ENCODE measurements at regions not wholly inside any gene's neighbourhood (a gene's known extent, or its start where the extent isn't known, plus 50 kb on each side); places are given as distances from the start of the nearest gene placed in this dataset.

DNA sequence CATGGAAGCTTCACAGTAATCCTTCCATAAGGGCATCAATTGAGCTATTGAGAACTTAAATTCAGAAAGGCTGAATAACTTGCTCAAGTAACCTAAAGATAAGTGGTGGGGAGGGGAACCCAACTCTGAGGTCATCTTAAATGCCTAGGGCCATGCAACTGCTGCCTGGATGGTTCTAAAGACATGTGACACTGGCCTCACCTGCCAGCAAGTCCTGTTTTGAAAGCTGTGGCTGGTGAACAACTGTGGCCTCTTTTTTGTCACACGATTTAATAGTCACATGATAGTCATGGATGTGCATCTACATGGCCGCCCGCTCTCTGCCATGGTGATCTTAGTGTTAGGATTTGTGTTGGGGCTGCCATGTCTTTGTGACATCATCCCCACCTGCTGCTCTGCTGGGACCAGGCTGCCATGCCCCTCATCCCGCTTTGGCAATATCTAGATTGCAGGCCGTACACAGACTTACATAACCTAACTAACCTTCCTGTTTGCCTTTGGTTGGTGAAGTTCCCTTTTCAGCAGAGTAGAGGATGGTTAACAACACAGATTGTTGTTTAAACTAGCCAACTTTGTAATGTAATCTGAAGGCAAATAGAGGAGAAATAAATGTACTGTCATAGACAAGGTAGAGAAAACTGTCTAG, 177.9 kb upstream of the SH3BP4 start:
- in situ Hi-C loops (cut with MboI; ENCODE audit: low pct_unique_long_range_greater_than_20kb, low sequenced_read_pairs) = no loop called here
- no peak for DNase-seq

DNA sequence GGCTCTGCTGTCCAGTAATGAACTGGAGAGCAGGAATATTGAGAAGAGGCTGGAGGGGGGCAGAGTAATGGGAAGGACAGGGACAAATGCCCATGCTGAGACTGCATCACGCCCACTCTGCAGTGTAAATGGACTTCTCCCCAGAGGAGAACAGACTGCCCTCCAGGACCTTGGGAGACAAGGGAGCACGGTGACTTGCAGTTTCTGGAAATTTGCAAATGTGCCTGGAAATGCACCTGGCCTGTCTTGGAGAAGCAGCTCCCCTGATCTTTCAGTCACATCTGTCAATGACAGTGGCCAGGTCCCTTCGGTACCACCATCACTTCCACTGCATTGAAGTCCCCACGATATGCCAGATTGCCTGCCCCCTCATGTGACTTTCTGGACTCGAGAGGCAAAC, 178.7 kb upstream of the SH3BP4 start:
- DNase-seq = no peak
- in situ Hi-C loops (cut with MboI; ENCODE audit: low pct_unique_long_range_greater_than_20kb, low sequenced_read_pairs) = no loop called here

DNA sequence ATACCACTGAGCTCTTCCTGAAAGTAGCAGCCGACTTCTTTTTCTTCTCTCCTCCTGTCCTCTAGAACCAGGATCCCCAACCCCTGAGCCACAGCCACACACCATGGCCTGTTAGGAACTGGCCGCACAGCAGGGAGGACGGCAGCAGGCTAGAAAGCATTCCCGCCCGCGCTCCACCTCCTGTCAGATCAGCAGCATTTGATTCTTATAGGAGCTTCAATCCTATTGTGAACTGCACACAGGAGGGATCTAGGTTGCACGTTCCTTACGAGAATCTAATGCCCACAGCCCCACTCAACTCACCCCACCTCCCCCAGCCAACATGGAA, 179.1 kb upstream of the SH3BP4 start:
- no peak for DNase-seq
- in situ Hi-C loops (cut with MboI; ENCODE audit: low pct_unique_long_range_greater_than_20kb, low sequenced_read_pairs) = no loop called here

DNA sequence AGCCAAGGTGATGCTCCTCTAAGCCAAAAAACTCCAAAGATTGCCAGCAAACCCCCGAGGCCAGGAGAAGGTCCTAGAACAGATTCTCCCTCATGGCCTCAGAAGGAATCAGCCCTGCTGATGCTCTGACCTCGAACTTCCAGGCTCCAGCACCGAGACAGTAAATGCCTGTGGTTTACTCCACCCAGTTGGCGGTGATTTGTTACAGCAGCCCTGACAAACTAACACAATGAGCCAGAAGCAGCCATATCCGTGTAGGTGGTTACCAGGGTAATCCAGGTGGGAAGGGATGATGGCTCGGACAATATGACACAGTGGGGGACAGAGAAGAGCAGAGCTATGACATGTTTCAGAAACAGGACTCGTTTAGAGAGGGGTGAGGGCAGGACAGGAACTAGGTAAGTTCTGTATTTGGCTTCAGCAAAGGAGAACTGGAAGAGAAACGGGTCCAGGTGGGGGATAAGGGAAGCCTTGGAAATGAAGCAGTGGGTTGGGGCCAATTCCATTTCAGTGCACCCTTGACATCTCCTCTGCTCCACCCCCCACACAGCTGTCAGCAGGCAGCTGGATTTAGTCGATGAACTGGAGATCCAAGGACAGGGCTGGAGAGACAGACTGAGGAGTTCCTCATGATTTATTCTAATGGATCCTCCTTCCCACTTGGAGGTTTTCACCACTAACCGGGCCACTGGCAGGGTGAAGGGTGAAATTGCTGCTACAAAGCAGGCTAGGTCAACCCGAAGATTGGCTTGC, 179.7 kb upstream of the SH3BP4 start:
- no peak for DNase-seq
- in situ Hi-C loops (cut with MboI; ENCODE audit: low pct_unique_long_range_greater_than_20kb, low sequenced_read_pairs) = no loop called here

DNA sequence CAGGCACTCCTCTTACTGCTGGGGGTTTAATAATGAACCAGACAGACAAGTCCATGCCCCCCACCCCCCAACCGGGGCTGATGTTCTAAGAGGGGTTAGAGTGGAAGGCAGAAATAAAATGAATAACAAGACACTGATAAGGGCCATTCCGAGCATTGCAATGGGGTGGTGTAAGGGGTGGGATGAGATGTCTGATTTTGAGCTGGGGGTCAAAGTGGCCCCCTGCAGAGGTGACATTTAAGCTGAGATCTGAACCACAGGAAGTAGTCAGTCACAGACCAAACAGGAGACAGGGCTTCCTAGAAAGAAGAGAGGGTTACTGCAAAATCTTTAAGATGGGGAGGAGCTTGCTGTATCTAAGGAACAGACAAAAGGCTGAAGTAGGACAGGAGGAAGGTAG, 180.6 kb upstream of the SH3BP4 start:
- in situ Hi-C loops (cut with MboI; ENCODE audit: low pct_unique_long_range_greater_than_20kb, low sequenced_read_pairs) = no loop called here
- no peak for DNase-seq

DNA sequence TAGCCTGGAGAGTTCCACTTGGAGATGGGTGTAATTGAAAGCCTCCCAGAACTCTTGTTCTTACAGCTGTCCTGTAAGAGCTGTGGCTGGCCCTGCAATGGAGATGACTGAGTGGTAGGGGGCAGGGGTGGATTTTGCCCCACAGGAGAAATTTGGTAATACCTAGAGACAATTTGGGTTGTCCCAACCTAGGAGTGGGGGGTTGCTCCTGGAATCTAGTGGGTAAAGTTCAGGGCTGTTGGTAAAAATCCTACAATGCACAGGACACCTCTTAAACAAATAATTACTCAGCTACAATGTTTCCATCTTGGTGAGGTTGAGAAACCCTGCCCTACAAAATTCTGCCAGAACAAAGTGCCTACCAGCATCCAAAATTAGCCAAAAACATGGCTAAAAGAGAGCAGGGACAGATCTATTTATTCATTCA, 181.1 kb upstream of the SH3BP4 start:
- no peak for DNase-seq
- in situ Hi-C loops (cut with MboI; ENCODE audit: low pct_unique_long_range_greater_than_20kb, low sequenced_read_pairs) = no loop called here

DNA sequence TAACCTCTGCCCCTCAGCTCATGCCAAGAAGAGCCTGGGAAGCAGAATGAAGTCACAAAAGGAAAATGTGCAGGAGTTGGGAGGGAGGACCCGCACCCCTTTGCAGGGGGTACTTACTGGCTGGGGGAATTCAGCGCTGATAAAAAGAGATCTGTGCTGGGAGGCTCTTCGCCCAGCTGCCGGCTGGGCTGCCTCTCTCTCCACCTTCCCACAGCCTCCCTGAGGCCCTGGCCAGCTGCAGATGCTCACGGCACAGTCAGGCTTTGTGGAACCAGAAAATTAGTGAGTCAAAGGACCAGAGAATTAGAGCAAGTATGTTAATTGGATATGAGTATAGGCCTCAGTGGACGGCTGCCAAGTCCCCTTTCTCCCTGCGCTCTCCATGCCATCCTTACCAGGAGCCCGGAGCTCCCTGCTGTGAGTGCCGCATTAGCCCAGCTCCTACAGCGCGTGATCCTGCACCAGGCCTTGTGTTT, 181.7 kb upstream of the SH3BP4 start:
- DNase-seq = no peak
- in situ Hi-C loops (cut with MboI; ENCODE audit: low pct_unique_long_range_greater_than_20kb, low sequenced_read_pairs) = no loop called here

DNA sequence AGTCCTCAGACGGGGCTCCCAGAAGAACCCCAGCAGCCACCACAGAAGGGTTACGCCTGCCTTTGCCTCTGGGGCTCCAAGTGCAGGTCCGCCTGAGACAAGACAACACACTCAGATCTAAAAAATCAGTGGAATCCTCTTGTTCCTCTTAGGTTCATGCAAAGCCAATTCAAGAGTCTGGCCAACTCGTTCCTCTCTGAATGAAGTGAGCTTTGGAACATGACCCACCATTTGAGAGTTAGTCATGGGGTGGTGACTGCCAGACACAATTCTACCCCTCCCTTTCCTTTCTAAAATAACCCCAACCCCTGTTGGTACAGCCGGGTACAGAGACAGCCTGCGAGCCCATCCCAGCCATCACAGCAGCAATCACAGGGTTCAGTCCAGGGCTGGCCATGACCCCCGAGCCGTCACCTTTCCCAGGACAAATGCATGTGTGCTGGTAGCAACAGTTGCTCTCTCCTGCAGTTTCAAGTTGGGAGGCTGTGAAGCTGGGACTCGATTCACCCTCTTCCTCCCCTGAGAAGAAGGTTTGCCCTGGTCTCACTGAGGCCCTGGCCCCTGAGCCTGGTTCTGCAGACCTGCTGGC, 183.1 kb upstream of the SH3BP4 start:
- no peak for DNase-seq
- in situ Hi-C loops (cut with MboI; ENCODE audit: low pct_unique_long_range_greater_than_20kb, low sequenced_read_pairs) = no loop called here

DNA sequence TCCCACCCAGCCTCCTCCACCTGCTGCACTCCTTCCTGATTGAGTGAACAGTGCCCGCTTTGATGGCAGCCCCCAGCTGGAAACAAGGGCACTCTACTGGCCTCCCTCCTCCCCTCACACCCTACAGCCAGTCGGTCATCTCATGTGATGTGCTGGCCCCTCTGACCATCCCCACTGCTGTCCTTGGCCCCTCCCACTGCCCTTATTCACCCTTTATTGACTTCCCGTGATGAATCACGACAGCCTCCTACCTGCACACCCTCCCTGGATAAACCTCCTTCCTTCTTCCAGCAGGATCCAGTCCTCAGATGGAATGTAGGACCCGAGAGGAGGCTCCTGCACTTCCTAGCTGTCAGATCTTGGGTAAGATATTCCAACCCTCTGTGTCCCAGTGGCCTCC, 186.5 kb upstream of the SH3BP4 start:
- in situ Hi-C loops (cut with MboI; ENCODE audit: low pct_unique_long_range_greater_than_20kb, low sequenced_read_pairs) = no loop called here
- DNase-seq = no peak

DNA sequence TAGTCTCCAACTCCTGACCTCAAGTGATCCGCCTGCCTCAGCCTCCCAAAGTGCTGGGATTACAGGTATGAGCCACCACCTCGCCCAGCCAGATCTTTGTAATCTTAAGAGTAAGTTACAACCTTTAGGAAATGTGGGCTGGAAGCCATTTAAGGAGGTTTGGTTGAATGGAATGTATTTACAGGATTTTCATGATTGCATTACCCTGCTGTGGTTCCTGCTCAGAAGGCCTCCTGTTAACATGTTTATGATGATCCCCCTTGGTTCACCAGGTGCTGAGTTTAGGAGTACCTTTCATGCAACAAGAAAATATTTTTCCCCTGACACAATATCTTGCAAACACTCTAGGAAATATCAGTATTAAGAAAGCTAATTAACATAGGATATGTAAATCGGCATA, 187.4 kb upstream of the SH3BP4 start:
- in situ Hi-C loops (cut with MboI; ENCODE audit: low pct_unique_long_range_greater_than_20kb, low sequenced_read_pairs) = no loop called here

DNA sequence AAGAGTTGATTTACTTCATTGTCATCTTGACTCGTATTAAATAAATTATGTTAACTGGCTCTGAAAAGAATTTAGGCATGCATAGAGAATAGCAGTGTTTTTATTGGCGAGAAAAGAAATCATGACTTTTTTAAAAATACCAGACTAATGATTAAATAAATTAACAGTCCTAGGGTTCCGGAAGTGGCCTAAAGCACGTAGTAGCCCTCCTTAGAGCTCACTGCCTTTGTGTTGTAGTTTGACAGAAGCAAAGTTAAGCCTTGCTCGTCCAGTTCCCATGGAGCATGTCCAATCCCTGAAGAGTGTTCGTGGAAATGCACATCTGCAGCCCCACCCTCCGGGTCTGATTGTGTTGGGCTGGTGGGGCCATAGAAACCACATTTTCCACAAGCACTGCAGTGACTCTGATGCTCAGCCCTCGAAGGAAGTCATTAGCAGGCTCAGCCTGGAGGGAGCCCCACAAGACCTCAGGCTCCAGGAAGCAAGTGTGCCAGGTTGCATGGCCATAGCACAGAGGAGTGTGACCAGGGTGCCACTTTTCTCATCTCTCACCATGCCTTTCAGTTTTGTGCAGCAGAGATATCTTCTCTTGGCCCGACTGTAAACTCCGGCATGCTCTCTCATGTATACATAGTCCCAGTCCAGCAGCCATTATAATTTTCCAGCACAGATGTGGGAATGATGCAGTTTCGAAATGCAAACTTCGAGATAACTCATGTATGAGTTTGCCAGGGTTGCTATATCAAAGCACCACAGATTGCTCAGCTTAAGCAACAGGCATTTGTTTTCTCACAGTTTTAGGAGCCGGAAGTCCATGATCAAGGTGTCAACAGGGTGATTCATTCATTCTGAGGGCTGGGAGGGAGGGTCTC, 188.6 kb upstream of the SH3BP4 start:
- in situ Hi-C loops (cut with MboI; ENCODE audit: low pct_unique_long_range_greater_than_20kb, low sequenced_read_pairs) = no loop called here
- no peak for DNase-seq

More for the DNA sequence above, 187.4 kb upstream of the SH3BP4 start:
- DNase-seq = no peak

DNA sequence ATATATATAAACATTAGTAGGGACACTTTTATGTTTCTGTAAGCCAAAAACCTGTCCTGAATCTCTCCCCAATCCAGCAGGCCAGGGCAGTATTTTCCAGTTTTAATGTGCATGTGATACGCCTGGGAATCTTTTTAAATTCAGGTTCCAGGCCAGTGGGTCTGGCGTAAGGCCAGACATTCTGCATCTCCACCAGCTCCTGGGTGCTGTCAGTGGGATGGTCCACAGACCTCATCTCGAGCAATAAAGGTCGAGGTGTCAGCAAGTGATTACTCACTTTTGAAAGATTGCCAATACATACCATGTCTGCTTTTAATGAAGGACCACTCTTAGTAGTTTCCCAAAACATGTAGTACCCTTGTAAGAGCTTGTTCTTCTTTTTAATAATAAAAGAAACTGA, 189.9 kb upstream of the SH3BP4 start:
- in situ Hi-C loops (cut with MboI; ENCODE audit: low pct_unique_long_range_greater_than_20kb, low sequenced_read_pairs) = no loop called here
- no peak for DNase-seq

DNA sequence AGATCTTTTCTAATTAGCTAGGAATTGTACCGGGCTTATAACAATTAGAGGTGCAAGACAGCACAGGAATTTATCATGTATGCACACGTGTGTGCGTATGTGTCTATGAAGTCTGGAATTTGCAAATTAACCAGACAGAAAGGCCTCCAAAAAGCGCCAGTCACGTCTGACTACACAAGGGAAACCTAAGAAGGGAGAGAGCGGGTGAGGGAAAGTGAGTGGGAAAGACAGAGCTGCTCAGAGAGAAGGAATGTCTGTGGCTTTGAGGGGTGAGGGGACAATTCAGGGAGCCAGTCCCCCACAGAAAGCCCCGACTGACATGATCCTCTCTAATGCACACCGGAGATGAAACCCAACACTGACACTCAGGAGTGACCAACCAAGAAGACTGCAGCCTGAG, 197.7 kb upstream of the SH3BP4 start:
- no peak for DNase-seq
- in situ Hi-C loops (cut with MboI; ENCODE audit: low pct_unique_long_range_greater_than_20kb, low sequenced_read_pairs) = no loop called here

DNA sequence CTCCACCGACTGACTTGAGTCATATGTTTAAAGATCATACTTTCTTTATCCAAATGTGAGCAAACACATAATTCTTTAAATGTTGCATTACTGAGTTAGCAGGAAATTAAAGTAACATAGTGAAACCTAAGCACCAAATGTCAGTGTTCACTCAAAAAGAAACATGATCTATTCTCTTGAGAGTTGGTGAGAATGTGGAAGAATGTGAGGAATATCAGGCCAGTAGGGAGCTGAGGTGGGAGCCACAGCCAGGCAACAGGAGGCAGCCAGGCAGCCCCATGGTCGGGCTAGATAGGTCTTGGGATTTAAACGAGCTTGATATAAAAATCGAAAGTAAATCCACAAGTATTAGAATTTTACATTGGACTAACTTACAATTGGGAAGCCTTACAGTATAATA, 198.1 kb upstream of the SH3BP4 start:
- in situ Hi-C loops (cut with MboI; ENCODE audit: low pct_unique_long_range_greater_than_20kb, low sequenced_read_pairs) = no loop called here
- no peak for DNase-seq

DNA sequence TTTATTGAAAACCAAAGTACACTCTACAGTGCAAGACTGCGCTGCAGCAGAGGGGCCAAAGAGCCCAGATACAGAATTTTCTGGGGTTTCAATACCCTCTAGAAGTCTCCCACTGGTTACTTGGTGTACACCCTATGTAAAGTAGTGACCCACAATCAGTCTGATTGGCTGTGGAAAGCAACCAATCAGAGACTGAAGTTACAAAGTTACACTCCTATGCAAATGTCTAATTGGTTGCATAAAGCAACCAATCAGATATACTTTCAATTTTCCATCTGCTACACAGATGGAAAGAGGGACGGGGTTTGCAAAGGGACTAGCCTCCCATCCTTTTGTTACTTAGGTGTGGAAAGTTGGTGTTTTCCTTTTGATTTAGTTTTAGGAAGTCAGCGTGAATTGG, 198.9 kb upstream of the SH3BP4 start:
- DNase-seq = no peak
- in situ Hi-C loops (cut with MboI; ENCODE audit: low pct_unique_long_range_greater_than_20kb, low sequenced_read_pairs) = no loop called here

DNA sequence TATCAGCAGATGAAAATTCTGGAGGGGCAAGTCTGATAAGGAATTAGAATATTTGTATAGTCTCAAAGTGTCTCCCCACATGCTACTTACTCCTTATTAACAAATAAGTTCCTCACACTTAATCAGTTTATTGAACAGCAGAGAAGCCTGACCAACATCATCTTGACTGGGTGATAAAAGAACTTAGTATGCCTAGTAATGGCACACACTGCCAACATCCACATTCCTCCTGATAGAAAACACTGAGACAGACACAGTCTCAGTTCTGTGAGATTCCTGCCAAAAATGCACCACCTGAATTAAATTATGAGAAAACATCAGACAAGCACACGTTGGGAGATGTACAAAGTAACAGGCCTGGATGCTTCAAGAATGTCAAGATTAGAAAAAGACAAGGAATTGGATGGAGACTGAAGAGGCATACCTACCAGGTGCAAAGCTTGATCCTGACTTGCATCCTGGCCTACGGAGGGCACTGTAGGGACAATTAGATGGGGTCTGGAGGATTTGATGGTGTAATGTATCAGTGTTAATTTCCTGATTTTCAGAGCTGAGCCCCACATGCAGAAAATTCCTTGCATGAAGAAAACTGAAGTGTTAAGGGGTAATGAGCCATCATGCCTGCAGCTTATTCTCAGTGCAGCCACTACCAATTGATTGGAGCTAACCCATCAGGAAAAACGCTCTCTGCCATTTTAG, 200.4 kb upstream of the SH3BP4 start:
- no peak for DNase-seq
- in situ Hi-C loops (cut with MboI; ENCODE audit: low pct_unique_long_range_greater_than_20kb, low sequenced_read_pairs) = no loop called here

DNA sequence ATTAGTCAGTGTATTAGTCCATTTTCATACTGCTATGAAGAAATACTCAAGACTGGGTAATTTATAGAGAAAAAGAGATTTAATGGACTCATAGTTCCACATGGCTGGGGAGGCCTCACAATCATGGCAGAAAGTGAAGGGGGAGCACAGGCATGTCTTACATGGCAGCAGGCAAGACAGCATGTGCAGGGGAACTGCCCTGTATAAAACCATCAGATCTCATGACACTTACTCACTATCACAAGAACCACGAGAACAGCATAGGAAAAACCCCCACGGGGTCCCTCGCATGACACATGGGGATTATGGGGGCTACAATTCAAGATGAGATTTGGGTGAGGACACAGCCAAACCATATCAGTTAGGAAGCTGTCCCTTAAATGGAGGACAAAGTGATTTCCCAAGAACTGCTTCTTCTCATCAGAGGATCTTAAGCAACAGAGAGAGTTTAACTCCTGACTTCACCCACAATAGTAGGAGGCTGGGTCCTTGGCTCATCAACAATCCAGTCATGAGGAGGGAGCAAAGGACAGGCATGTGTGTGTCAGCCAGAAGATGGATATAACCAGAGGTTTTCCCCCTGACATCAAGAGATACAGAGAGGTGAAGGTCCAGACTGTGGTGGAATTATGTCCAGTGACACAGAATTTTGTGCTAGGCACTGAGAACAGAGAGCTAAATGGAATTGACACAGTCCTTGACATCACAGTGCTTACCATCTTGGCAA, 203.8 kb upstream of the SH3BP4 start:
- in situ Hi-C loops (cut with MboI; ENCODE audit: low pct_unique_long_range_greater_than_20kb, low sequenced_read_pairs) = no loop called here
- no peak for DNase-seq

DNA sequence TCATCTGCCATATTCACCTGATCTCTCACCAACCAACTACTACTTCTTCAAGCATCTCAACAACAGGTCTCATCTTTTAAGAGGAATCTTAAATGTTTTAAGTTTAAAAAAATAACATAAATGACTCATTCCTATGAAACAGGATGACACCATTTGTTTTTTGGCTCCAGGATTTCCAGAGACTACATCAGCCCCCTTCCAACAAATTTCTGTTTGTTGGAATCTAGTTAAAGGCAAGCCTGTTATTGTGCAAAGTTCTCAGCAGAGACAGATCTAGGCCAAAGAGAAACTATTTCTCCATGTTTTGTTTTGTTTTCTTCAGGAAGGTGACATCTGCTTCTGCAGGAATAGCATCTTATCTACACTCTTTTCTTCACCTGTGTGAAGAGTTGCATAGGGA, 204.8 kb upstream of the SH3BP4 start:
- in situ Hi-C loops (cut with MboI; ENCODE audit: low pct_unique_long_range_greater_than_20kb, low sequenced_read_pairs) = no loop called here
- DNase-seq = no peak

DNA sequence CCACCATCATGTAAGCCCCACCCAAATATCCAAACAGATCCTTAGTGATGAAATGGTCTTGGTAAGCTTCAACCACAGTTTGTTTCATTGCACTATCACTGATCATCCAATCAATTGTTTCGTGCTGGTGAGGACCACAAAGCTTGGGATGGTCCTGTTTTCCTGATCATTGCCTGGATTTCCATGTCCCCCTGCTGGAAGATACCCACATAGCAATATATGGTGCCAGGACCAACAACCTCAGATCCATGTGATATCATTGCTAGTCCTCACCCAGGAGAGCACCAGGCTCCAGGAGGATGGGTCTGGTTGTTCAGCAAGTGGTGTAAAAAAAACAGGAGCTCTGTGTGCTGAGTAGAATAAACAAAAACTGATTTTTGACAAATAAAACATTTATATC, 206.5 kb upstream of the SH3BP4 start:
- in situ Hi-C loops (cut with MboI; ENCODE audit: low pct_unique_long_range_greater_than_20kb, low sequenced_read_pairs) = no loop called here
- no peak for DNase-seq
